Breast epithelium (tissue), 3 donors: ENCODE measurements at regions not wholly inside any gene's neighbourhood (a gene's known extent, or its start where the extent isn't known, plus 50 kb on each side); places are given as distances from the start of the nearest gene placed in this dataset.

Experiments used
- CTCF ChIP-seq, 3 donors: fragments of 450-650 bp; IDR thresholded peaks; one replicate each; pipeline ENCODE4 v1.5.1; 2016 to 2017; ENCODE audit warnings: antibody characterized with exemption in 3 of 3, mild to moderate bottlenecking in 3 of 3, moderate library complexity in 3 of 3
- POLR2A ChIP-seq: fragments of 450-650 bp; IDR thresholded peaks from one replicate; pipeline ENCODE4 v1.6.1; 2016; ENCODE audit warnings: antibody characterized with exemption, mild to moderate bottlenecking, moderate library complexity

GRCh38 chr3:161579395-161580126, 83.0 kb downstream of the OTOL1 start:
- TF ChIP-seq POLR2A (no peak), CTCF (IDR thresholded peaks at IDR 0.05) (no peak)
